ENCODE measurements at regions not wholly inside any gene's neighbourhood (a gene's known extent, or its start where the extent isn't known, plus 50 kb on each side); places are given as distances from the start of the nearest gene placed in this dataset.

DNA sequence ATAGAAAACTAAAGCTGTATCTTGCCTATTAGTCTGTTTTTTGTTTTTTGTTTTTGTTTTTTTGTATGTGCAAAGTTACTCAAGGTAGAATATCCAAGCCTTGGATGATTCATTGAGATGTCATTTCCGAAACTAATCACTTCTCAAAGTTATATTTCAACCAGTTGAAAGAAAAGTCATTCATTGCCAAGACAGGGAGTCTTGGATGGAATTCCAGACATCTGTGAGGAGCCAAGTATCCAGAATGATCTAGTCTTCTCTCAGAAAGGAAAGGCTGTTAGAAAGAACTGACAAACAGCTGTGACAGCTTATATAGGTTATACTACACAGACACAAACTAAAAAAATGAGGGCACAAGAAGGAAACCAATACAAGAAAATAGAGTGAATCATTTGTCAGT lies 141.1 kb upstream of the NDST3 start:
- no peak overlapping the region for H3K4me3 Mint-ChIP-seq (ENCODE audit: unreplicated experiment)
- POLR2A ChIA-PET, result no interaction called here
- H3K36me3 Mint-ChIP-seq (ENCODE audit: insufficient read depth, unreplicated experiment), result no peaks in the 10 kb centered on the region
- H3K27me3 Mint-ChIP-seq (ENCODE audit: insufficient read depth, unreplicated experiment), result peaks cover 6% of the 10 kb centered on the region
- BruUV-seq (replicated peaks), result no TSS peak
- H3K4me3 ChIP-seq (ENCODE audit: low read depth, low read length), result no peak overlapping the region
- H3K9me3 ChIP-seq, result no peaks in the 10 kb centered on the region
- H3K9me3 Mint-ChIP-seq (ENCODE audit: unreplicated experiment), result no peaks in the 10 kb centered on the region
- H3K27ac Mint-ChIP-seq (ENCODE audit: unreplicated experiment), result no peak overlapping the region
- no peaks in the 10 kb centered on the region for H3K4me1 Mint-ChIP-seq (ENCODE audit: low read depth, unreplicated experiment)
- TF ChIP-seq, protein P1, sequence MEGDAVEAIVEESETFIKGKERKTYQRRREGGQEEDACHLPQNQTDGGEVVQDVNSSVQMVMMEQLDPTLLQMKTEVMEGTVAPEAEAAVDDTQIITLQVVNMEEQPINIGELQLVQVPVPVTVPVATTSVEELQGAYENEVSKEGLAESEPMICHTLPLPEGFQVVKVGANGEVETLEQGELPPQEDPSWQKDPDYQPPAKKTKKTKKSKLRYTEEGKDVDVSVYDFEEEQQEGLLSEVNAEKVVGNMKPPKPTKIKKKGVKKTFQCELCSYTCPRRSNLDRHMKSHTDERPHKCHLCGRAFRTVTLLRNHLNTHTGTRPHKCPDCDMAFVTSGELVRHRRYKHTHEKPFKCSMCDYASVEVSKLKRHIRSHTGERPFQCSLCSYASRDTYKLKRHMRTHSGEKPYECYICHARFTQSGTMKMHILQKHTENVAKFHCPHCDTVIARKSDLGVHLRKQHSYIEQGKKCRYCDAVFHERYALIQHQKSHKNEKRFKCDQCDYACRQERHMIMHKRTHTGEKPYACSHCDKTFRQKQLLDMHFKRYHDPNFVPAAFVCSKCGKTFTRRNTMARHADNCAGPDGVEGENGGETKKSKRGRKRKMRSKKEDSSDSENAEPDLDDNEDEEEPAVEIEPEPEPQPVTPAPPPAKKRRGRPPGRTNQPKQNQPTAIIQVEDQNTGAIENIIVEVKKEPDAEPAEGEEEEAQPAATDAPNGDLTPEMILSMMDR (IDR thresholded peaks at IDR 0.05; ENCODE audit: insufficient read depth in 1 of 2, low read depth in 1 of 2, low read length in 1 of 2, severe bottlenecking in 1 of 2, unreplicated experiment in 1 of 2), result no peak
- H3K4me1 ChIP-seq, result no peaks in the 10 kb centered on the region
- no peaks in the 10 kb centered on the region for H3K36me3 ChIP-seq (ENCODE audit: control insufficient read depth, insufficient read depth, low read length)
- no peak for DNase-seq
- intact Hi-C loops (cut with micrococcal nuclease; ENCODE audit: unreplicated experiment), result no loop called here
- H3K27me3 ChIP-seq (replicated peaks; ENCODE audit: control insufficient read depth, insufficient read depth, low read length), result no peaks in the 10 kb centered on the region
- CTCF ChIA-PET, result no interaction called here

DNA sequence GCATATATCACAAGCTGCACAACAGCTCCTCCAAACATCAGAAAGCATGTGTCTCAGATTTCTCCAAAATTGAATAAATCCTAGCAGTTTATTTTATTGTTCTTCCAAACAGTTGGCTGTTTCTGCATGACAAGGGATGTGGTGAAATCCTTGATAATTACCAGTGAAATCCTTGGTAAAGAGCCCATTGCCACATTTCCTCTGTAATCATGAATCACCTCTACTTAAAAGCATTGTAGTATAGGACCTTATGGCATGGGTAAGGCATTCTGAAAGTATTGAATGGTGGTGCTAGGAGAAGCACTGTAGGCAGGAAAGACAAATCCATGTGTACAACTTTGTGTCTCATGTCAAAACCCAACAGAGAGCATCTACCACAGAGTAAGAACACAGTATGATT lies 135.8 kb upstream of the NDST3 start:
- H3K9me3 ChIP-seq, result no peaks in the 10 kb centered on the region
- no TSS peak for BruUV-seq (replicated peaks)
- TF ChIP-seq, protein P1 (IDR thresholded peaks at IDR 0.05; ENCODE audit: insufficient read depth in 1 of 2, low read depth in 1 of 2, low read length in 1 of 2, severe bottlenecking in 1 of 2, unreplicated experiment in 1 of 2), result no peak
- H3K4me3 ChIP-seq (ENCODE audit: low read depth, low read length), result no peak overlapping the region
- no peaks in the 10 kb centered on the region for H3K4me1 ChIP-seq
- ChIA-PET POLR2A (no interaction called here), CTCF (no interaction called here)
- H3K4me1 Mint-ChIP-seq (ENCODE audit: low read depth, unreplicated experiment), result no peaks in the 10 kb centered on the region
- intact Hi-C loops (cut with micrococcal nuclease; ENCODE audit: unreplicated experiment), result loop anchor here (5.0 kb wide), 1 partner anchor 51 kb away; no protein-coding TSS in a partner anchor
- no peaks in the 10 kb centered on the region for H3K36me3 Mint-ChIP-seq (ENCODE audit: insufficient read depth, unreplicated experiment)
- no peaks in the 10 kb centered on the region for H3K9me3 Mint-ChIP-seq (ENCODE audit: unreplicated experiment)
- peaks cover 6% of the 10 kb centered on the region for H3K27me3 Mint-ChIP-seq (ENCODE audit: insufficient read depth, unreplicated experiment)
- no peak for DNase-seq
- H3K27me3 ChIP-seq (replicated peaks; ENCODE audit: control insufficient read depth, insufficient read depth, low read length), result no peaks in the 10 kb centered on the region
- H3K36me3 ChIP-seq (ENCODE audit: control insufficient read depth, insufficient read depth, low read length), result no peaks in the 10 kb centered on the region
- H3K27ac Mint-ChIP-seq (ENCODE audit: unreplicated experiment), result no peak overlapping the region
- H3K4me3 Mint-ChIP-seq (ENCODE audit: unreplicated experiment), result no peak overlapping the region

DNA sequence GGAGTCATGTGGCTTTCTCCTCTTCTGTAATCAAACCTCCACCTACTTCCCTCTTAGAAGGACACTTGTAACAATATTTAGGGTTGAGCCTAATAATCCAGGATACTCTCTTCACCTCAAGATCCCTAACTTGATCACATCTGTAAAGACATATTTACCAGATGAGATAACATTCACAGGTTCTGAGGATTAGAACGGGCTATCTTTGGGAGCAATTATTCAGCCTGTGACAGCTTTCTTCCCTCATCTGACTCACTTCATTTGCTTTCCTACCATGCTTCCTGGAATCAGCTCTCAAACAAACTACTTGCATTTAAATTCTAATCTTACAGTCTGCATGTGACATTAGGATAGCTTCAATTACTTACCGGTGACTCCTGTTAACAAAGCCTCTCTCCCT lies 133.5 kb upstream of the NDST3 start:
- Mint-ChIP-seq H3K27ac (ENCODE audit: unreplicated experiment) (no peak overlapping the region), H3K36me3 (ENCODE audit: insufficient read depth, unreplicated experiment) (no peaks in the 10 kb centered on the region), H3K9me3 (ENCODE audit: unreplicated experiment) (no peaks in the 10 kb centered on the region), H3K4me1 (ENCODE audit: low read depth, unreplicated experiment) (no peaks in the 10 kb centered on the region), H3K4me3 (ENCODE audit: unreplicated experiment) (no peak overlapping the region), H3K27me3 (ENCODE audit: insufficient read depth, unreplicated experiment) (peaks cover 3% of the 10 kb centered on the region)
- CTCF ChIA-PET, result no interaction called here
- POLR2A ChIA-PET, result no interaction called here
- DNase-seq, result no peak
- intact Hi-C loops (cut with micrococcal nuclease; ENCODE audit: unreplicated experiment), result no loop called here
- BruUV-seq (replicated peaks), result no TSS peak
- no peak overlapping the region for H3K4me3 ChIP-seq (ENCODE audit: low read depth, low read length)
- no peaks in the 10 kb centered on the region for H3K4me1 ChIP-seq
- TF ChIP-seq, protein P1 (IDR thresholded peaks at IDR 0.05; ENCODE audit: insufficient read depth in 1 of 2, low read depth in 1 of 2, low read length in 1 of 2, severe bottlenecking in 1 of 2, unreplicated experiment in 1 of 2), result no peak
- no peaks in the 10 kb centered on the region for H3K27me3 ChIP-seq (replicated peaks; ENCODE audit: control insufficient read depth, insufficient read depth, low read length)
- H3K9me3 ChIP-seq, result no peaks in the 10 kb centered on the region
- H3K36me3 ChIP-seq (ENCODE audit: control insufficient read depth, insufficient read depth, low read length), result no peaks in the 10 kb centered on the region
